HEK293T (cell line): ENCODE measurements at regions not wholly inside any gene's neighbourhood (a gene's known extent, or its start where the extent isn't known, plus 50 kb on each side); places are given as distances from the start of the nearest gene placed in this dataset.

ENCODE experiments used
- BHLHE40 ChIP-seq: fragments of 450-650 bp; IDR thresholded peaks from 2 replicates; pipeline ENCODE4 v1.6.1; 2016; ENCODE audit warnings: mild to moderate bottlenecking, moderate library complexity, borderline replicate concordance
- ELF4 ChIP-seq: fragments of 450-650 bp; IDR thresholded peaks from 2 replicates; pipeline ENCODE4 v1.6.1; 2017; ENCODE audit warnings: antibody characterized with exemption
- FOXA1 ChIP-seq: fragments of 450-650 bp; IDR thresholded peaks from 2 replicates; pipeline ENCODE4 v1.6.1; 2016; ENCODE audit warnings: mild to moderate bottlenecking
- FOXK2 ChIP-seq: fragments of 450-650 bp; IDR thresholded peaks from 2 replicates; pipeline ENCODE4 v1.6.1; 2016; ENCODE audit warnings: mild to moderate bottlenecking
- FOXM1 ChIP-seq: fragments of 450-650 bp; IDR thresholded peaks from 2 replicates; pipeline ENCODE4 v1.6.1; 2017; ENCODE audit warnings: mild to moderate bottlenecking, borderline replicate concordance
- HDGF ChIP-seq: fragments of 450-650 bp; IDR thresholded peaks from 2 replicates; pipeline ENCODE4 v1.6.1; 2017; ENCODE audit warnings: antibody characterized with exemption, borderline replicate concordance
- LEF1 ChIP-seq: fragments of 450-650 bp; IDR thresholded peaks from 2 replicates; pipeline ENCODE4 v1.6.1; 2017; ENCODE audit warnings: mild to moderate bottlenecking, borderline replicate concordance
- PKNOX1 ChIP-seq: fragments of 450-650 bp; IDR thresholded peaks from 2 replicates; pipeline ENCODE4 v1.6.1; 2016
- SUZ12 ChIP-seq: fragments of 450-650 bp; IDR thresholded peaks from 2 replicates; pipeline ENCODE4 v1.6.1; 2016; ENCODE audit warnings: mild to moderate bottlenecking

GRCh38 chr15:62765916-62766315 lies 276.6 kb upstream of the TPM1 start:
- TF ChIP-seq FOXK2 (no peak), ELF4 (no peak), FOXA1 (no peak), FOXM1 (no peak), BHLHE40 (no peak), HDGF (no peak), SUZ12 (no peak), LEF1 (no peak), PKNOX1 (no peak)
